SU-DHL-6 (cell line): ENCODE measurements at regions not wholly inside any gene's neighbourhood (a gene's known extent, or its start where the extent isn't known, plus 50 kb on each side); places are given as distances from the start of the nearest gene placed in this dataset.

Experiments
- H2AFZ ChIP-seq: fragments of 200-600 bp; sonication (generic); 2 replicates; pipeline ENCODE4 v1.6.1; 2014; ENCODE audit warnings: low read depth, mild to moderate bottlenecking, moderate library complexity, mixed read lengths, antibody characterized with exemption, low read length; ENCODE audit not compliant: severe bottlenecking
- H3F3A ChIP-seq: fragments of 200-600 bp; shearing (Covaris generic); 2 replicates; pipeline ENCODE4 v1.6.0; 2016; ENCODE audit warnings: antibody characterized with exemption, mild to moderate bottlenecking; ENCODE audit not compliant: insufficient read depth
- H3K27ac ChIP-seq: fragments of 200-600 bp; sonication (generic); 2 replicates; pipeline ENCODE4 v1.5.1; 2016; ENCODE audit warnings: low read depth, mild to moderate bottlenecking, low read length, moderate library complexity, mixed read lengths
- H3K27me3 ChIP-seq: fragments of 200-600 bp; sonication (generic), shearing (Covaris generic); 2 replicates; pipeline ENCODE4 v1.6.0; 2014; ENCODE audit warnings: mild to moderate bottlenecking, low read length
- H3K36me3 ChIP-seq: fragments of 200-600 bp; sonication (generic); 2 replicates; pipeline ENCODE4 v1.6.1; 2014; ENCODE audit warnings: mild to moderate bottlenecking, low read length, mixed read lengths
- H3K4me2 ChIP-seq: fragments of 300-600, 200-600 bp; shearing (Covaris generic), sonication (generic); 2 replicates; pipeline ENCODE4 v1.6.0; 2014; ENCODE audit warnings: low read length, low read depth, mild to moderate bottlenecking; ENCODE audit not compliant: poor library complexity, severe bottlenecking
- H3K4me3 ChIP-seq: fragments of 200-600 bp; sonication (generic); 2 replicates; pipeline ENCODE4 v1.5.1; 2014; ENCODE audit warnings: antibody characterized with exemption, low read length, mild to moderate bottlenecking, mixed read lengths; ENCODE audit not compliant: insufficient read depth, poor library complexity, severe bottlenecking
- H3K79me2 ChIP-seq: fragments of 200-600 bp; sonication (generic); 2 replicates; pipeline ENCODE4 v1.6.1; 2014; ENCODE audit warnings: mild to moderate bottlenecking, low read length, moderate library complexity; ENCODE audit not compliant: insufficient read depth
- H3K9ac ChIP-seq: fragments of 200-600 bp; sonication (generic); 2 replicates; pipeline ENCODE4 v1.7.0; 2014; ENCODE audit warnings: mild to moderate bottlenecking, low read length
- H3K9me2 ChIP-seq: fragments of 200-600 bp; sonication (generic); replicated peaks from 2 replicates; pipeline ENCODE4 v1.6.1; 2014; ENCODE audit warnings: low read length; ENCODE audit not compliant: insufficient read depth
- H3K9me3 ChIP-seq: fragments of 200-600 bp; sonication (generic); 2 replicates; pipeline ENCODE4 v1.6.1; 2014; ENCODE audit warnings: low read length, mixed read lengths; ENCODE audit not compliant: insufficient read depth
- H4K20me1 ChIP-seq: fragments of 200-600 bp; sonication (generic); 2 replicates; pipeline ENCODE4 v1.6.1; 2014; ENCODE audit warnings: low read depth, mild to moderate bottlenecking, antibody characterized with exemption, low read length, moderate library complexity, mixed read lengths
- EZH2phosphoT487 ChIP-seq: fragments of 200-600 bp; sonication (generic), shearing (Covaris generic); conservative IDR thresholded peaks from 2 replicates; pipeline ENCODE4 v1.6.1; 2018; ENCODE audit warnings: mild to moderate bottlenecking, antibody characterized with exemption, low read length, moderate library complexity, mixed read lengths
- TF ChIP-seq, protein P1 (sequence below): fragments of 200-600 bp; sonication (generic); IDR thresholded peaks from one replicate; pipeline ENCODE4 v1.5.1; 2017; ENCODE audit warnings: antibody characterized with exemption, mild to moderate bottlenecking, low read length, moderate library complexity; ENCODE audit not compliant: insufficient read depth, poor library complexity, severe bottlenecking

GRCh38 chr1:82094136-82094535 lies 293.4 kb downstream of the ADGRL2 start:
- H3K27ac ChIP-seq = no peak overlapping the region
- no peak overlapping the region for H2AFZ ChIP-seq
- no peaks in the 10 kb centered on the region for H4K20me1 ChIP-seq
- H3K36me3 ChIP-seq = no peaks in the 10 kb centered on the region
- no peak for TF ChIP-seq EZH2phosphoT487
- TF ChIP-seq, protein P1, sequence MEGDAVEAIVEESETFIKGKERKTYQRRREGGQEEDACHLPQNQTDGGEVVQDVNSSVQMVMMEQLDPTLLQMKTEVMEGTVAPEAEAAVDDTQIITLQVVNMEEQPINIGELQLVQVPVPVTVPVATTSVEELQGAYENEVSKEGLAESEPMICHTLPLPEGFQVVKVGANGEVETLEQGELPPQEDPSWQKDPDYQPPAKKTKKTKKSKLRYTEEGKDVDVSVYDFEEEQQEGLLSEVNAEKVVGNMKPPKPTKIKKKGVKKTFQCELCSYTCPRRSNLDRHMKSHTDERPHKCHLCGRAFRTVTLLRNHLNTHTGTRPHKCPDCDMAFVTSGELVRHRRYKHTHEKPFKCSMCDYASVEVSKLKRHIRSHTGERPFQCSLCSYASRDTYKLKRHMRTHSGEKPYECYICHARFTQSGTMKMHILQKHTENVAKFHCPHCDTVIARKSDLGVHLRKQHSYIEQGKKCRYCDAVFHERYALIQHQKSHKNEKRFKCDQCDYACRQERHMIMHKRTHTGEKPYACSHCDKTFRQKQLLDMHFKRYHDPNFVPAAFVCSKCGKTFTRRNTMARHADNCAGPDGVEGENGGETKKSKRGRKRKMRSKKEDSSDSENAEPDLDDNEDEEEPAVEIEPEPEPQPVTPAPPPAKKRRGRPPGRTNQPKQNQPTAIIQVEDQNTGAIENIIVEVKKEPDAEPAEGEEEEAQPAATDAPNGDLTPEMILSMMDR = no peak
- no peak overlapping the region for H3K4me2 ChIP-seq
- H3K9me2 ChIP-seq = no peaks in the 10 kb centered on the region
- no peaks in the 10 kb centered on the region for H3K79me2 ChIP-seq
- H3K27me3 ChIP-seq = no peaks in the 10 kb centered on the region
- no peak overlapping the region for H3K4me3 ChIP-seq
- no peak overlapping the region for H3K9ac ChIP-seq
- no peaks in the 10 kb centered on the region for H3F3A ChIP-seq
- H3K9me3 ChIP-seq = no peaks in the 10 kb centered on the region

DNA sequence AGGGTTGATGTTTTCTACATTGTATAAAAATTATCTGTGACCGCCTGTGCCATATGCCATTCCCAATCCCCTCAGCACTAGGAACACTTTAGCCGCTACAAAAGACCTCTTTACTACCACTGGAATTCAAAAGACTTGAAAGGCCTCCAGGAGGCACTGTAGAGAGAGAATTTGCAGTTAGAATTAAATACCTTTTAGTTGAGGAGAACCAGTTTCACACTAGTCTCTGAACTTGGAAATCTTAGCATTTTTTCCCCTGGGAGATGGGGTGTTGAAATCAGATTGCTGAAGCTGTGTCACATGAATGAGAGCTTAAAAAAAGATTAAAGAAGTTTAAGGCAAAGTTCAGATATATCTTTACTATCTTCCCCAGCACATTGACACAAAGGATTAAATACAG lies 291.0 kb downstream of the ADGRL2 start:
- Histone ChIP-seq H3K9me2 (no peaks in the 10 kb centered on the region), H4K20me1 (no peaks in the 10 kb centered on the region), H3K9me3 (no peaks in the 10 kb centered on the region), H2AFZ (no peak overlapping the region), H3K79me2 (no peaks in the 10 kb centered on the region), H3F3A (no peaks in the 10 kb centered on the region), H3K36me3 (no peaks in the 10 kb centered on the region), H3K27me3 (no peaks in the 10 kb centered on the region), H3K9ac (no peak overlapping the region), H3K27ac (no peak overlapping the region), H3K4me3 (no peak overlapping the region), H3K4me2 (no peak overlapping the region)
- no peak for TF ChIP-seq EZH2phosphoT487
- TF ChIP-seq, protein P1 = no peak

- Histone ChIP-seq H3K27ac (no peak overlapping the region), H3K79me2 (no peaks in the 10 kb centered on the region), H2AFZ (peak overlapping the region; percentile 62), H3F3A (no peaks in the 10 kb centered on the region), H3K9me2 (no peaks in the 10 kb centered on the region), H3K27me3 (no peaks in the 10 kb centered on the region), H3K4me3 (no peak overlapping the region), H3K4me2 (no peak overlapping the region), H4K20me1 (no peaks in the 10 kb centered on the region), H3K9ac (no peak overlapping the region), H3K9me3 (no peaks in the 10 kb centered on the region), H3K36me3 (no peaks in the 10 kb centered on the region)
- no peak for TF ChIP-seq EZH2phosphoT487
- TF ChIP-seq, protein P1 = no peak
Measured at GRCh38 chr1:82091265-82091664, 290.5 kb downstream of the ADGRL2 start.
